Spleen (tissue), 11 donors: ENCODE measurements at regions not wholly inside any gene's neighbourhood (a gene's known extent, or its start where the extent isn't known, plus 50 kb on each side); places are given as distances from the start of the nearest gene placed in this dataset.

Experiments
- DNase-seq: peaks from one replicate; pipeline ENCODE4 v3.0.0-alpha.2; 2020
- H3K27ac ChIP-seq, 8 donors: fragments of 200-600 bp; sonication (generic) in 7 of 8; 1 replicate in 4 of 8; 2 replicates in 4 of 8; pipeline versions ENCODE4 v1.5.0 to v1.8.0; 2016 to 2021; ENCODE audit warnings: inconsistent platforms in 4 of 8, mild to moderate bottlenecking in 4 of 8, moderate library complexity in 1 of 8
- H3K27me3 ChIP-seq, 7 donors: fragments of 200-600 bp; sonication (generic) in 6 of 7; replicated peaks in 1 of 7; 1 replicate in 4 of 7; 2 replicates in 3 of 7; pipeline versions ENCODE4 v1.5.0 to v1.8.0; 2016 to 2021; ENCODE audit warnings: inconsistent platforms in 3 of 7, mild to moderate bottlenecking in 1 of 7
- H3K36me3 ChIP-seq, 6 donors: fragments of 200-600 bp; sonication (generic) in 5 of 6; 1 replicate in 4 of 6; 2 replicates in 2 of 6; pipeline versions ENCODE4 v1.5.0 to v1.8.0; 2016 to 2021; ENCODE audit warnings: inconsistent platforms in 2 of 6
- H3K4me1 ChIP-seq, 6 donors: fragments of 200-600 bp; sonication (generic) in 5 of 6; 1 replicate in 3 of 6; 2 replicates in 3 of 6; pipeline versions ENCODE4 v1.5.0 to v1.8.0; 2016 to 2021; ENCODE audit warnings: inconsistent platforms in 3 of 6
- H3K4me3 ChIP-seq, 8 donors: fragments of 200-600 bp; sonication (generic) in 7 of 8; 1 replicate in 4 of 8; 2 replicates in 4 of 8; pipeline versions ENCODE4 v1.5.0 to v1.8.0; 2016 to 2021; ENCODE audit warnings: inconsistent platforms in 4 of 8, mild to moderate bottlenecking in 4 of 8, moderate library complexity in 2 of 8
- H3K9me3 ChIP-seq, 8 donors: fragments of 200-600 bp; sonication (generic) in 7 of 8; 1 replicate in 4 of 8; 2 replicates in 4 of 8; pipeline versions ENCODE4 v1.5.0 to v1.8.0; 2016 to 2021; ENCODE audit warnings: inconsistent platforms in 4 of 8
- POLR2A ChIP-seq, 3 donors: fragments of 450-650 bp; IDR thresholded peaks; one replicate each; pipeline ENCODE4 v1.5.1; 2017; ENCODE audit warnings: antibody characterized with exemption in 3 of 3, mild to moderate bottlenecking in 1 of 3
- POLR2AphosphoS5 ChIP-seq, 3 donors: sonication (generic); formaldehyde crosslinking; IDR thresholded peaks; one replicate each; pipeline ENCODE4 v1.5.1; 2017; ENCODE audit warnings: antibody characterized with exemption in 3 of 3
- WGBS, 5 donors: extraction: QIAGEN DNeasy Blood & Tissue Kit in 3 of 5; methylation state at CpG; one replicate each; pipeline versions ENCODE4 v1.1.5 to v1.1.7; 2013 to 2018; 5-methylcytosine and 5-hydroxymethylcytosine counted together
- intact Hi-C: fragments of 100-400 bp; cut with DNase I; formaldehyde crosslinking; loops from one replicate; pipeline ENCODE4 v1.15.0; 2023; ENCODE audit warnings: low total_unique reads
- TF ChIP-seq, protein P1 (sequence below), 11 experiments: fragments of 200-600 bp in 7 of 11; fragments of 450-650 bp in 4 of 11; sonication (generic) in 4 of 11; IDR thresholded peaks in 8 of 11; conservative IDR thresholded peaks in 3 of 11; 1 replicate in 7 of 11; 2 replicates in 4 of 11; pipeline versions ENCODE4 v1.4.0 to v1.8.0; 2016 to 2021; ENCODE audit warnings: antibody characterized with exemption in 11 of 11, inconsistent platforms in 4 of 11, mild to moderate bottlenecking in 1 of 11
- donor health status: healthy with polysubstance abuse.
- donor health status: DM: no; HTN: no; CAD: no; lungs with moderate emphysema.
- donor health status: DM: no; HTN: no; CAD: no.
- donor health status: Bipolar disorder and iron deficiency.
- donor health status: healthy.
- donor health status: DM: no; HTN: no; CAD: no.
- donor health status: DM: yes; HTN: yes; CAD: no.

DNA sequence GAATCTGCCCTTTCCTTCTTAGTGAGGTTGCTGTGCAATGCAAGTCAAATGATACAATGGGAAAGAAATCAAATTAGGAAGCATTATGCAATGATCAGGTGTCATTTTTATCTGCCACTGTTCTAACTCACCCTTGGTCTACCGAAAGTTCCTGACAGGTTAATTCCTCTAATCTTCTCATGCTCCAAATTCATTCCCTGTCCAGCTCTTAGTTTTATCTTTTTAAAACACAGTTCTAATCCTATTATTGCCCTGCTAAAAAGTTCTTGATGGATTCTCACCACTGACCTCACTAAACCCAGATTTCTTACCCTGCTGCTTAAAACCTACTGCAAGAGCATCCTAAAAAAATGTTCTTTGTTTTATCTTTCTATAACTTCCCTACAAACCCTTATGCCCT, 1000.9 kb downstream of the CDH18 start:
- H3K27me3 ChIP-seq, result no peaks in the 10 kb centered on the region
- no peak for DNase-seq
- no peak overlapping the region for H3K27ac ChIP-seq
- peaks cover 0 to 14% (median 1%) of the 10 kb centered on the region in 8 donors for H3K9me3 ChIP-seq
- H3K4me1 ChIP-seq, result no peaks in the 10 kb centered on the region
- 79 to 92% (median 91%) methylated on average over 1 of the region's 1 CpG for WGBS, 5 donors
- intact Hi-C loops, result no loop called here
- no peaks in the 10 kb centered on the region for H3K36me3 ChIP-seq
- TF ChIP-seq, protein P1, sequence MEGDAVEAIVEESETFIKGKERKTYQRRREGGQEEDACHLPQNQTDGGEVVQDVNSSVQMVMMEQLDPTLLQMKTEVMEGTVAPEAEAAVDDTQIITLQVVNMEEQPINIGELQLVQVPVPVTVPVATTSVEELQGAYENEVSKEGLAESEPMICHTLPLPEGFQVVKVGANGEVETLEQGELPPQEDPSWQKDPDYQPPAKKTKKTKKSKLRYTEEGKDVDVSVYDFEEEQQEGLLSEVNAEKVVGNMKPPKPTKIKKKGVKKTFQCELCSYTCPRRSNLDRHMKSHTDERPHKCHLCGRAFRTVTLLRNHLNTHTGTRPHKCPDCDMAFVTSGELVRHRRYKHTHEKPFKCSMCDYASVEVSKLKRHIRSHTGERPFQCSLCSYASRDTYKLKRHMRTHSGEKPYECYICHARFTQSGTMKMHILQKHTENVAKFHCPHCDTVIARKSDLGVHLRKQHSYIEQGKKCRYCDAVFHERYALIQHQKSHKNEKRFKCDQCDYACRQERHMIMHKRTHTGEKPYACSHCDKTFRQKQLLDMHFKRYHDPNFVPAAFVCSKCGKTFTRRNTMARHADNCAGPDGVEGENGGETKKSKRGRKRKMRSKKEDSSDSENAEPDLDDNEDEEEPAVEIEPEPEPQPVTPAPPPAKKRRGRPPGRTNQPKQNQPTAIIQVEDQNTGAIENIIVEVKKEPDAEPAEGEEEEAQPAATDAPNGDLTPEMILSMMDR (IDR thresholded peaks at IDR 0.05 in 8 of 11, conservative IDR thresholded peaks at IDR 0.05 in 3 of 11), result no peak
- TF ChIP-seq POLR2A (IDR thresholded peaks at IDR 0.05), result no peak
- H3K4me3 ChIP-seq, result no peak overlapping the region

DNA sequence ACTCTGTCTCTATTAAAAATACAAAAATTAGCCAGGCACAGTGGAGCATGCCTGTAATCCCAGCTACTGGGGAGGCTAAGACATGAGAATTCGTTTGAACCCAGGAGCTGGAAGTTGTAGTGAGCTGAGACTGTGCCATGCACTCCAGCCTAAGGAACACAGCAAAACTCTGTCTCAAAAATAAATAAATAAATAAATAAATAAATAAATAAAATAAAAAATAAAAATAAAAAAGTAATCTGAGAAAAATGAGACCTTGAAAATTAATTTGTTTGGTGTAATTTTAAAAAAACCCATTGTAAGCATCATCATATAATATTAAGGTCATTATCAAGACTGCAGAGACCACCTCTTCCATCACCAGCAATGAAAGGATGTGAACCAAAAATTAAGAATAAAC, 997.1 kb downstream of the CDH18 start:
- DNase-seq, result no peak
- no peaks in the 10 kb centered on the region for H3K4me1 ChIP-seq
- H3K27me3 ChIP-seq, result no peaks in the 10 kb centered on the region
- H3K9me3 ChIP-seq, result no peaks in the 10 kb centered on the region
- 48 to 64% (median 53%) methylated on average over 1 of the region's 1 CpG for WGBS, 5 donors
- H3K36me3 ChIP-seq, result no peaks in the 10 kb centered on the region
- TF ChIP-seq POLR2AphosphoS5 (IDR thresholded peaks at IDR 0.05), result no peak
- TF ChIP-seq, protein P1 (IDR thresholded peaks at IDR 0.05 in 8 of 11, conservative IDR thresholded peaks at IDR 0.05 in 3 of 11), result no peak
- TF ChIP-seq POLR2A (IDR thresholded peaks at IDR 0.05), result no peak
- H3K4me3 ChIP-seq, result no peak overlapping the region
- H3K27ac ChIP-seq, result no peak overlapping the region
- intact Hi-C loops, result no loop called here

DNA sequence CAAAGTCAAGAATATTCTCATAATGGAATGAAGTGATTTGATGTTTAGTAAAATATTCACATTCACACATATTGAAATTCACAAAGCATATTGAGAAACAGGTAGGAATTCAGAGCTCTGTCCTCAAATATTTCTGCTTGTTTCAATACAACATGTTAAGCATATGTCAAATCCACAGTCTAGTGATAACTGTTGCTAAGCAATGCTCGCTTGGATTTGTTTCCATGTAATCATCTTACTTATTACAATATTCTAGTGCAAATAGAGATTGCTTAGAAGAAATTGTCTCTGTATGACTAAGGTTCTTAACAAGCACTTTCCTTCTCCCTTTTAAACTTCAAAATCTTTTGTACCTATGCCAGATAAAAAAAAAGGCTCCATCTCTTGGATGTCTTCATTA, 995.7 kb downstream of the CDH18 start:
- no peaks in the 10 kb centered on the region for H3K36me3 ChIP-seq
- WGBS, 5 donors, result 56 to 84% (median 75%) methylated on average over 1 of the region's 1 CpG
- no peaks in the 10 kb centered on the region for H3K27me3 ChIP-seq
- no peak for TF ChIP-seq POLR2AphosphoS5 (IDR thresholded peaks at IDR 0.05)
- TF ChIP-seq POLR2A (IDR thresholded peaks at IDR 0.05), result no peak
- TF ChIP-seq, protein P1 (IDR thresholded peaks at IDR 0.05 in 8 of 11, conservative IDR thresholded peaks at IDR 0.05 in 3 of 11), result no peak
- H3K4me1 ChIP-seq, result no peaks in the 10 kb centered on the region
- no peaks in the 10 kb centered on the region for H3K9me3 ChIP-seq
- no peak overlapping the region for H3K4me3 ChIP-seq
- no peak overlapping the region for H3K27ac ChIP-seq
- no peak for DNase-seq
- intact Hi-C loops, result no loop called here

DNA sequence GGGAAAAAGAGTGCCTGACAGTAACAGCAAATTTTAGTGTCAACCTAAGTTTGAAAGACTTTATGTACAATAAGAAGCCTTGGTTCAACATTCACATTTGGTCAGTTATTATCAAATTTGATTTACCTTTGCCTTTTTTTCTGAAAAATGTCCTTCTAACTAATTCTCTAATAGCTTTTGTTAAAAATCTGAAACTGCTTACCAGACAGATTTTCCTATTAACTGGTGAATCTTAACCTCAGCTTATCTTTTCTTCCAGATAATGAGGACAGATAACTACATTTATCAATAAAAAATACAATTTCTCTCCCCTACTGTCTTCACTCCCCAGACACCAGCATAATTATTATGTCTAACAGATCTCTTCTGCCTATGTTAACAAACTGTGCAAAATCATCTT, 988.5 kb downstream of the CDH18 start:
- Histone ChIP-seq H3K9me3 (no peaks in the 10 kb centered on the region), H3K27ac (no peak overlapping the region), H3K4me3 (no peak overlapping the region), H3K36me3 (no peaks in the 10 kb centered on the region), H3K4me1 (no peaks in the 10 kb centered on the region), H3K27me3 (no peaks in the 10 kb centered on the region)
- intact Hi-C loops, result no loop called here
- TF ChIP-seq, protein P1 (IDR thresholded peaks at IDR 0.05 in 8 of 11, conservative IDR thresholded peaks at IDR 0.05 in 3 of 11), result no peak
- no peak for TF ChIP-seq POLR2AphosphoS5 (IDR thresholded peaks at IDR 0.05)
- TF ChIP-seq POLR2A (IDR thresholded peaks at IDR 0.05), result no peak
- no peak for DNase-seq
